NCI-H1417 treated with DMSO at 0.1 percent for 48 hours (cell line): ENCODE measurements at regions not wholly inside any gene's neighbourhood (a gene's known extent, or its start where the extent isn't known, plus 50 kb on each side); places are given as distances from the start of the nearest gene placed in this dataset.
"Not testable (repeated sequence)": the region's sequence is repeated elsewhere in the genome, so short reads cannot be mapped to it uniquely, and the experiment has no call there.

Experiments used
- DNase-seq: peaks from one replicate; lab custom pipeline; 2025; lab: John Stamatoyannopoulos, UW

GRCh38 chr13:30816736-30817135, 81.4 kb downstream of the ALOX5AP start:
- no peak for DNase-seq

- no peak for DNase-seq
Measured at GRCh38 chr13:30818323-30818960, 83.1 kb downstream of the ALOX5AP start.

GRCh38 chr13:30819136-30819888, 84.0 kb downstream of the ALOX5AP start:
- no peak for DNase-seq

- no peak for DNase-seq
Measured at GRCh38 chr13:30821421-30821820, 84.7 kb upstream of the MEDAG start.

GRCh38 chr13:30824651-30825050, 81.4 kb upstream of the MEDAG start:
- no peak for DNase-seq

GRCh38 chr13:30826911-30827577, 79.0 kb upstream of the MEDAG start:
- no peak for DNase-seq

- DNase-seq, result no peak
Measured at GRCh38 chr13:30827578-30827925, 78.5 kb upstream of the MEDAG start.

GRCh38 chr13:30829145-30829832, 76.8 kb upstream of the MEDAG start:
- DNase-seq, result no peak

GRCh38 chr13:30829833-30830637, 76.0 kb upstream of the MEDAG start:
- DNase-seq, result no peak

GRCh38 chr13:30830638-30830965, 75.5 kb upstream of the MEDAG start:
- DNase-seq, result no peak

- DNase-seq, result no peak
Measured at GRCh38 chr13:30831515-30831914, 74.6 kb upstream of the MEDAG start.

- DNase-seq, result no peak
Measured at GRCh38 chr13:30832377-30832776, 73.7 kb upstream of the MEDAG start.

GRCh38 chr13:30832845-30833332, 73.2 kb upstream of the MEDAG start:
- peak; percentile 39 for DNase-seq

- no peak for DNase-seq
Measured at GRCh38 chr13:30835442-30835841, 70.6 kb upstream of the MEDAG start.

- no peak for DNase-seq
Measured at GRCh38 chr13:30837227-30838159, 68.6 kb upstream of the MEDAG start.

GRCh38 chr13:30839636-30840035, 66.4 kb upstream of the MEDAG start:
- not testable (repeated sequence) for DNase-seq

- no peak for DNase-seq
Measured at GRCh38 chr13:30840515-30840914, 65.6 kb upstream of the MEDAG start.

GRCh38 chr13:30841154-30841553, 64.9 kb upstream of the MEDAG start:
- no peak for DNase-seq

GRCh38 chr13:30843548-30843947, 62.5 kb upstream of the MEDAG start:
- no peak for DNase-seq

- no peak for DNase-seq
Measured at GRCh38 chr13:30844548-30845296, 61.3 kb upstream of the MEDAG start.
